Hippocampal formation (tissue), 2 donors: ENCODE measurements at regions not wholly inside any gene's neighbourhood (a gene's known extent, or its start where the extent isn't known, plus 50 kb on each side); places are given as distances from the start of the nearest gene placed in this dataset.

Experiments used
- DNase-seq, 2 donors: peaks; one replicate each; lab custom pipeline; 2025; lab: John Stamatoyannopoulos, UW

DNA sequence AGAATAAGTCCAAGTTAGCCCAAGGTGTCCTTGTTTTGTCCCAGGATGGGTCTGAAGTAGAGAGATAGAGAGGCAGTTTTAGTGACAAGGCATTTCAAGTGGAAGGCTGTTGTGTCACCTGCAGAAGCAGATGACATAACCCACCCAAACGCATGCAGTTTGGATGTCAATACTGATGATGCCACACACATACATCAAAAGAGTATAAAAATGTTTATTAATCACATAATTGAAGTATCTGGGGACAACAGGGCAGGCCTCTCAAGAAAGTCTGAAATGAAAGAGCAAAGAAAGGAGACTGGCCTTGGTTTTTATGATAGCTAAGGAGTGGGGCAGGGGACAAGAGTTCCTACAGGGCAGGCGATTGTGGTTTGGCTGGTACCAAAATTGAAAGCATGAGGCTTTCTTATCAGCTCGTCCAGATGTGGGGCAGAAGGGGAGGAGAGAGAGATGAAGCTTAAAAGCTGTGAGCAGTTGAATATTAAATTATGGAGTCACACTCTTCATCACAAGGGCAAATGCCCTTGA lies 78.4 kb upstream of the TSPAN8 start:
- DNase-seq, result no peak

DNA sequence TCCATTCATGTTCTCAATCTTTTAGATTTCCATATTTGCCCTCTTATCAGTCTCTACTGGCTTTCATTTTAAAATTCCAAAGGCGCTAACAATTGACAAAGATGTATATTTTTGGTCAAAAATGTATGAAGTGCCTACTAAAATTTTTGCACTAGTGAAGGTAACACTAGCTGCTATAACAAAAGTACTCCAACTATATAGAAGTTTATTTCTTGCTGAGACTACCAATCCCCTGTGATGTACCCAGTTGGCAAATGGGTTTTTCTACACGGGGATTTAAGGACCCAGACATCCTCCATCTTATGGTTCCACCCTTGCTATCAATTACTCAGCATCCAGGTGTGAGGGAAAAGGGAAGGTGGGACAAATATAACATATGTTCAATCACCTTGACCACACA lies 75.3 kb upstream of the TSPAN8 start:
- DNase-seq, result no peak

DNA sequence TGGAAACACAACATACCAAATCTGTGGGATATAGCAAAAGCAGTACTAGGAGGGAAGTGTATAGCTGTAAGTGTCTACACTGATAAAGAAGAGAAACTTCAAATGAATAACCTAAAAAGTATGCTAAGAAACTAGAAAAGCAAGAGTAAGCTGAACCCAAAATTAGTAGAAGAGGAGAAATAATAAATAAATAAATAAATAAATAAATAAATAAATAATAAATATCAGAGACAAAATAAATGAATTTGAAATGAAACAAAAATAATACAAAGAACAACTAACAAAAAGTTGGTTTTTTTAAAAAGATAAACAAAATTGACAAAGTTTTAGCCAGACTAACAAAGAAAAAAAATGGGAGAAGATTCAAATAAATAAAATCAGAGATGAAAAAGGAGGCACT lies 72.7 kb upstream of the TSPAN8 start:
- DNase-seq, result no peak

DNA sequence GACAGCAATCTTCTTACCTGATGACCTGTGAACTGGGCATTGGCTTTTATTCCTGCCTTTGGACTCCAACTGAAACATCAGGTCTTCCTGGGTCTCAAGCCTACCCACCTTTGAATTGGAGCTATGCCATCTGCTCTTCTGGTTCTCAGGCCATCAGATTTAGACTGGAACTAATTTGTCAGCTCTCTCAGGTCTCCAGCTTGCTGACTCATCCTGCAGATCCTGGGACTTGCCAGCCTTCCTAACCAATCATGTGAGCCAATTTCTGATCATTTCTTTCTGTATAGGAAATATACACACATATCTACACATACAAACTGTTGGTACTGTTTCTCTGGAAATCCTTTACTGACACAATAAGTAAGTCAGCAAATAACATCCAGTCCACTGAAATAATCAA lies 65.3 kb upstream of the TSPAN8 start:
- DNase-seq, result no peak

DNA sequence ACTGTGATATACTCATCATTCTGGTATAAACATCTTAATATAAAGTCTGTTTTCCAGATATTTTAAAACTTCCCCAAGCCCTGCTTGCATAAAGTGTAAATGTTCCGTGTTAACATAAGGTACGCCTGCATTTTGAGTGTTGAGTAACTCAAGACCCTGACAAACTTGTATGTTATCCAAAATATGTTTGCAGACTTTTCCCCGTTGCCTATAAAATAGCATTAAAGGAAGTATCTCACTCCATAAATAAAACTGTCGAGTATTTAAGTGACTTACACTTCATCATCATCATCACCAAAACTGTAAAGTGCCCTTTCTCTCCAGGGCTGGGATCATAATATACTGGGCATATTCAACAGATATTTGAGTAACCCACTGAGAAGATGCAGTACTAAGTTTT lies 64.6 kb upstream of the TSPAN8 start:
- no peak for DNase-seq

DNA sequence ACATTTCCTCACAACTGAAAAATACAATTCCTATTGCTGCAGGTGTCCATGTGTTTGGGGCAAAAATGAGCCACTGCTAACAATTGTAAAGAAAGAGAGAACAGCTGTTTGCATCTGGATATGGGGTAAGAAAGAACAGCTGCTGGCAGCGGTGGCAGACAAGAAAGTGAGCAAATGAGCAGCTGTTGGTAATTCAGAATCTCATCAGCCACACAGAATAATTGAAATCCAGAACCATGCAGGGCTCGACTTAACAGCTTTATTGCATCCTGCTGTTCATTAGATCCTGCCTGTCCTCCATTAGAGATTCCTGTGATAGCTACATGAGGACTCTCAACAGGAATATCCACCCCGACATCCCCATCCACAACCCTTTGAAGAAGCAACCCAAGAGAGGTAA lies 62.5 kb upstream of the TSPAN8 start:
- DNase-seq, result no peak

DNA sequence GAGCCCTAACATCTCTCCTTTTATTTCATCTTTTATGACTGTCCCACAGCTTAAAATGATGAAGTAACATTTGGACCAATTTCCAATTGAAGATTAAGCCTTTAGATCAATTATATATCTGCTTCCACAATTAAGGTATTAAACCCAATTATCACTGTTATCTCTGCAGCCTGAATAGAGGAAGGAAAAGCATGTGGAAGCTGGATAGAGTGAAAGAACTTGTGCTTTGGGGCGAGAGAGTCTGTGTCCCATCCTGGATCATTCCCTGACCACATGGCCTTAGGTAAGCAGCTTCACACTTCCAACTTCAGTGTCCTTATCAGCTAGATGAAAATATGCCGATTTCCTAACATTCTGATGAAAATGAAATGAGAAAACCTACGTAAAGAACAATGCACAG lies 61.4 kb upstream of the TSPAN8 start:
- no peak for DNase-seq

DNA sequence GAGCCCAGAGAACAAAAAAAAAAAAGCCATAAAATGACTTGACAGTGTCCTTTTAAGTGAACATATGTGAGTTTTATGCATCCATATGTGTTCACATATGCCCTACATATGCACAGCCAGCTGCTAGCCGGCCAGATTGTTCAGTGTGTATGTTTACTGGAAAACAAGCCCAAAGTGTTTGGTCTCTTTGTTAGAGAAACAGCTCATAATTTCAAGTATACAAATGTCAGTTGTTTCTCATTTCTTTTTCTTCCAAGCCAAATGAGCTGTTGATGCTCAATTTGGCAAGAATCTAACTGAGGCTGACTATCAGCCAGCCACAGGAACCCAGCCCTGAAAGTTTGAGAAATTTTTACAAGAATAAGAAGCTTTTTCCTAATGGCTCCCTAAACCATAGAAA lies 60.8 kb upstream of the TSPAN8 start:
- DNase-seq, result peak in 1 of 2 donors; percentile 18

DNA sequence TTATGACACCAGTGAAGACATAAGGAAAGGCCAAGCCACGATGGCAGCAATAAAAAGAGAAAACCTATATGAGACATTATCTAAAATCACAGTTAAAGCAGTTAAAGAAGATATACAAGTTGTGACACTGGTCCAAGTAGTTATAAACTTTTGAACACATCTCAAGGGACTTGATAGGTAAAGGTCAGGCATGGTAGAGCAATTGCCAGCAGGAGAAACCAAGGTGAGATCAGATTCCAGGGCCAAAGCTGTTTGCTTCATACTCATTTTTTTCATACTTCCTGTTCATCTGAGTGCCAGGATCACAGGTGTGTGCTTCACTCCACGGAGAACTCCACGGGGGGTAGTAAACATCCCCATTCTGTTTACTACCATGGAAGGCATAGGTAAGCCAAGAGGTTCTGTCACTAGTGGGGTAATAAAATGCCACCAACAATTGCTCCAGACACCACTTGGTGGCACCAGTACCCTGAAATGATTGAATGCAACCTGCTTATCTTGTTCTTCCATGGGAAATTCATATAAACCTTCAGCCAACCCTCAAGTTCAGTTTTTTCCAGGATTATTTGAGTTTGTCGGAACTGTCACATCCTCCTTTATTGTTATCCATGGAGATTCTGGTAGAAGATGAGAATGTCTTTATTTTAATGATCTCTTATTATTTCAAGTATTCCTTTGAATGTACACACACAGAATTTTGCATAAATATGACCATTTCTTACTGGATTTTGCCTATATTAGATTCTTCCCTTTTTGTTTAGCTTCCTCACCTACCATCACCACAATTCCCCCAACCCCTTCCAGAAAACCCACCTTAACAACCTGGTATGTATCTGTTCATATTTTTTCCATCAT lies 59.2 kb upstream of the TSPAN8 start:
- peak; percentile 5 to 40 for DNase-seq

DNA sequence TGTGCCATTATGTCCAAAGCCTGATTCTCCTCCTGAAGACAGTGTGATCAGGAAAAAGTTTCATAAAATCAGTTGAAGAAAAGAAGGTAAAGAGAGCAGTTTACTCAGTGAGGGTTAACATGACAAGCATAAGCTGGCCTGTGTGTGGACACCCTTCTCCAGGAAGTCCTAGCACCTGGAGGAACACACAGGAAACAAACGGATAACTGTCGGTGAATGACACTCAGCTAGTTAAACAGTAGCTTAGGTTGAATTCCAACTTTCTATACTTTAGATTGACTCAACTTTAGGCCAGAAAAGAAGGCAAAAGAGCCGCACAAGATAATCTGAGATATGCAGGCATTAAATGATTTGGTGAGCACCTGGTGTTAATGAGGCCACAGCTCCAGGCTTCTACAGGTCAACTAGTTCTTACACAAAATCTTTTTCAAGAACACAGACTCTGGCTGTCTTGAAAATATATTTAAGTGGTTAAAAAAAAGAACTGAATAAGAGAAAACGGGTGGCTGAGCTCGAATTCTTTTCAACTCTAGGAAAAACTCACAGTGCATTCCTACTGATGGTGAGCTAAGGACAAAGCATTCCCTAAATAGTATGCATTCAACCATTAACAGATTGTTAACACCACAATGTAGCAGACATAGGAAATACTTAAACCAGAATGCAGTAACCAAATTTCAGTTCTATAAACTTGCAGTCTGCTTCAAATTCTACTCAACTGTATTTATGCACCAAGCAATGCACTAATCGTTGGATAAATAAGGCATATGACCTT lies 56.9 kb upstream of the TSPAN8 start:
- DNase-seq, result no peak

DNA sequence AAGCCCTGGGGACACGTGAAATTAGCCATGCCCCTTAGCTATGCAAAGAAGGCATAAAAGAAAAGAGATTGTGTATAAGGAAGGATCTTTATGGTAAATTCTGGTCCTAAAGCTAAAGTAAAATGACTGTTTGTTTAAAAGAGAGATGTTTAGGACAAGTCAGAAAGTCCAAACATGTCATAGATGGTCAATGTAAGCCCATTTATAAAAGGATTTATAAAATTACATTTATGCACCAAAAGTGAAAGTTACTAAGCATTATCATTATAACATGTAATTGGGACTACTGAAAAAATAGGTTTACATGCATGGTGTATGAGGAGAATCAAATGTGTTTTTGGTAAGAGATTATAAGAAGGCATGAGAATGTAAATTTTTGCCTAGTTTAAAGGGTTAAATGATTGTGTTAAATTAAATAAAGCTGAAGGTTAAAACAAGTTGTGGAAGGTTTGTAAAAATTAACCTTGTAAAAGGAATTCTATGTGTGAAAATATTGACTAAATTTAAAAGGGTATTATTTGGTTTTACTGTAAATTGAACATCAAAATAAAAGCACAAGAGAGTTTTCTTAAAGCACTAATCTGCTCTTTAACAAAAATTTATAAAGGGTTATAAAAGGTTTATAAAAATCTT lies 50.4 kb upstream of the TSPAN8 start:
- DNase-seq, result no peak
